ENCODE measurements at regions not wholly inside any gene's neighbourhood (a gene's known extent, or its start where the extent isn't known, plus 50 kb on each side); places are given as distances from the start of the nearest gene placed in this dataset.

GRCh38 chr3:72340476-72341379, 507.5 kb downstream of the SHQ1 start:
- no peak overlapping the region for H3K27ac ChIP-seq (ENCODE audit: low read depth in 2 of 2, low read length in 1 of 2)
- no peaks in the 10 kb centered on the region for H3K9me3 ChIP-seq
- H3K4me2 ChIP-seq = no peak overlapping the region
- no peaks in the 10 kb centered on the region for H3K36me3 ChIP-seq (replicated peaks in 1 of 2; ENCODE audit: control insufficient read depth in 1 of 2, insufficient read depth in 2 of 2, low read length in 1 of 2)
- H3K9me2 ChIP-seq = no peaks in the 10 kb centered on the region
- DNase-seq = no peak
- ChIA-PET CTCF (interaction anchor here (0.8 to 1.9 kb wide), 4 partner anchors 26 to 481 kb away, joined by 3 to 7 read pairs (median 4); no protein-coding TSS in a partner anchor), POLR2A (interaction anchor here (1.0 kb wide), 1 partner anchor 33 kb away, joined by 3 read pairs; no protein-coding TSS in a partner anchor)
- no peak for TF ChIP-seq EZH2phosphoT487 (IDR thresholded peaks at IDR 0.05; ENCODE audit: borderline replicate concordance, low read depth)
- TF ChIP-seq JUND (IDR thresholded peaks at IDR 0.05) = no peak
- no peak overlapping the region for H2AFZ ChIP-seq (ENCODE audit: low read depth)
- H4K20me1 ChIP-seq (ENCODE audit: insufficient read depth) = peaks cover 11% of the 10 kb centered on the region; the same call in 1 of the 2 replicates
- H3K4me1 ChIP-seq (ENCODE audit: control insufficient read depth in 1 of 2, insufficient read depth in 2 of 2, low read depth in 1 of 2, low read length in 1 of 2) = peaks cover 5 to 28% of the 10 kb centered on the region in 2 experiments; a peak in 2 of 4 replicates
- 91% methylated on average over 6 of the region's 12 CpGs for WGBS (ENCODE audit: low lambda C conversion rate)
- no peak overlapping the region for H3K4me3 ChIP-seq (ENCODE audit: low read depth in 2 of 2, low read length in 1 of 2)
- no peaks in the 10 kb centered on the region for H3K27me3 ChIP-seq (ENCODE audit: insufficient read depth)
- peaks cover 25% of the 10 kb centered on the region for H3F3A ChIP-seq (replicated peaks; ENCODE audit: insufficient read depth)
- no peaks in the 10 kb centered on the region for H3K79me2 ChIP-seq (ENCODE audit: insufficient read depth)
- no peak overlapping the region for H3K9ac ChIP-seq

- Histone ChIP-seq H3K36me3 (replicated peaks in 1 of 2; ENCODE audit: control insufficient read depth in 1 of 2, insufficient read depth in 2 of 2, low read length in 1 of 2) (no peaks in the 10 kb centered on the region), H3K9me2 (no peaks in the 10 kb centered on the region), H3K4me2 (no peak overlapping the region), H3F3A (replicated peaks; ENCODE audit: insufficient read depth) (peaks cover 21% of the 10 kb centered on the region), H3K79me2 (ENCODE audit: insufficient read depth) (no peaks in the 10 kb centered on the region), H3K9me3 (no peaks in the 10 kb centered on the region), H3K27ac (ENCODE audit: low read depth in 2 of 2, low read length in 1 of 2) (no peak overlapping the region), H4K20me1 (ENCODE audit: insufficient read depth) (peaks cover 11% of the 10 kb centered on the region; the same call in 1 of the 2 replicates), H2AFZ (ENCODE audit: low read depth) (no peak overlapping the region), H3K4me1 (ENCODE audit: control insufficient read depth in 1 of 2, insufficient read depth in 2 of 2, low read depth in 1 of 2, low read length in 1 of 2) (peaks cover 5 to 34% of the 10 kb centered on the region in 2 experiments; a peak in 2 of 4 replicates), H3K27me3 (ENCODE audit: insufficient read depth) (no peaks in the 10 kb centered on the region), H3K4me3 (ENCODE audit: low read depth in 2 of 2, low read length in 1 of 2) (no peak overlapping the region), H3K9ac (no peak overlapping the region)
- WGBS (ENCODE audit: low lambda C conversion rate) = 75% methylated on average over 9 of the region's 9 CpGs
- ChIA-PET POLR2A (no interaction called here), CTCF (interaction anchor here (0.8 to 1.9 kb wide), 4 partner anchors 17 to 326 kb away, joined by 3 to 7 read pairs (median 4); no protein-coding TSS in a partner anchor)
- DNase-seq = no peak
- TF ChIP-seq RAD21 (IDR thresholded peaks at IDR 0.05; ENCODE audit: low read length) (no peak), FOSL2 (IDR thresholded peaks at IDR 0.05; ENCODE audit: borderline replicate concordance, low read depth) (no peak), REST (IDR thresholded peaks at IDR 0.05; ENCODE audit: low read depth, low read length) (no peak), RFX5 (IDR thresholded peaks at IDR 0.05; ENCODE audit: low read length) (no peak), TAF1 (IDR thresholded peaks at IDR 0.05; ENCODE audit: borderline replicate concordance, low read depth, low read length) (no peak), JUND (IDR thresholded peaks at IDR 0.05) (no peak), NRF1 (IDR thresholded peaks at IDR 0.05; ENCODE audit: low read depth, low read length) (no peak), ELF1 (IDR thresholded peaks at IDR 0.05) (no peak)
Observed at GRCh38 chr3:72340056-72340455, 508.2 kb downstream of the SHQ1 start.
